Keratinocyte (primary cell): ENCODE measurements at regions not wholly inside any gene's neighbourhood (a gene's known extent, or its start where the extent isn't known, plus 50 kb on each side); places are given as distances from the start of the nearest gene placed in this dataset.

Experiments
- DNase-seq: peaks from one replicate; pipeline ENCODE4 v3.0.0-alpha.2; 2011; ENCODE audit warnings: low read depth, missing footprints, low spot score
- FAIRE-seq: peaks from 2 replicates; lab custom pipeline; 2011; peaks lifted over from hg19 to GRCh38; lab: Jason Lieb, UNC
- H2AFZ ChIP-seq: 2 replicates; pipeline ENCODE4 v1.6.0; 2012; ENCODE audit warnings: low read length, control low read depth, inconsistent platforms; ENCODE audit not compliant: control insufficient read depth
- H3K27ac ChIP-seq: 2 replicates; pipeline ENCODE4 v1.5.1; 2011; ENCODE audit warnings: low read length; ENCODE audit not compliant: control insufficient read depth, insufficient read depth
- H3K27me3 ChIP-seq: 3 replicates; pipeline ENCODE4 v1.6.0; 2011; ENCODE audit warnings: low read length; ENCODE audit not compliant: control insufficient read depth, insufficient read depth; ENCODE audit errors: extremely low read depth
- H3K36me3 ChIP-seq, 2 experiments: 2 replicates in 1 of 2; 3 replicates in 1 of 2; pipeline ENCODE4 v1.5.1; 2011; ENCODE audit warnings: low read length in 2 of 2, mild to moderate bottlenecking in 1 of 2; ENCODE audit not compliant: control insufficient read depth in 2 of 2, insufficient read depth in 2 of 2; ENCODE audit errors: extremely low read depth in 1 of 2
- H3K4me1 ChIP-seq: 3 replicates; pipeline ENCODE4 v1.5.1; 2011; ENCODE audit warnings: low read length; ENCODE audit not compliant: control insufficient read depth, insufficient read depth; ENCODE audit errors: extremely low read depth
- H3K4me2 ChIP-seq: 3 replicates; pipeline ENCODE4 v1.6.0; 2011; ENCODE audit warnings: low read depth, low read length; ENCODE audit not compliant: control insufficient read depth, insufficient read depth; ENCODE audit errors: extremely low read depth
- H3K4me3 ChIP-seq, 3 experiments: fragments of 200-600 bp in 1 of 3; sonication (generic) in 1 of 3; 2 replicates in 2 of 3; 3 replicates in 1 of 3; pipeline ENCODE4 v1.5.1; 2011 to 2016; ENCODE audit warnings: low read length in 3 of 3, mild to moderate bottlenecking in 3 of 3, control low read depth in 2 of 3, inconsistent platforms in 1 of 3, low read depth in 1 of 3, mixed read lengths in 1 of 3, mixed run types in 1 of 3, moderate library complexity in 1 of 3; ENCODE audit not compliant: control insufficient read depth in 2 of 3, insufficient read depth in 2 of 3; ENCODE audit errors: extremely low read depth in 1 of 3
- H3K79me2 ChIP-seq: 2 replicates; pipeline ENCODE4 v1.6.0; 2012; ENCODE audit warnings: low read length; ENCODE audit not compliant: control insufficient read depth, insufficient read depth
- H3K9ac ChIP-seq: 3 replicates; pipeline ENCODE4 v1.6.0; 2011; ENCODE audit warnings: low read length; ENCODE audit not compliant: control insufficient read depth, insufficient read depth; ENCODE audit errors: extremely low read depth
- H3K9me1 ChIP-seq: 3 replicates; pipeline ENCODE4 v1.6.0; 2011; ENCODE audit warnings: low read length; ENCODE audit not compliant: control insufficient read depth, insufficient read depth; ENCODE audit errors: extremely low read depth
- H3K9me3 ChIP-seq: 2 replicates; pipeline ENCODE4 v1.5.1; 2012; ENCODE audit warnings: low read depth, low read length; ENCODE audit not compliant: control insufficient read depth
- H4K20me1 ChIP-seq: 3 replicates; pipeline ENCODE4 v1.6.0; 2011; ENCODE audit warnings: low read length; ENCODE audit not compliant: control insufficient read depth, insufficient read depth; ENCODE audit errors: extremely low read depth
- CTCF ChIP-seq, 3 experiments: IDR thresholded peaks in 1 of 3; conservative IDR thresholded peaks in 1 of 3; optimal IDR thresholded peaks in 1 of 3; 2 replicates in 2 of 3; 3 replicates in 1 of 3; pipeline versions ENCODE3 to v1.5.1; 2011; ENCODE audit warnings: low read length in 3 of 3, mild to moderate bottlenecking in 3 of 3, moderate library complexity in 2 of 3, control low read depth in 1 of 3, inconsistent platforms in 1 of 3; ENCODE audit not compliant: insufficient read depth in 2 of 3; ENCODE audit errors: extremely low read depth in 1 of 3
- EZH2 ChIP-seq: IDR thresholded peaks from one replicate; pipeline ENCODE4 v1.6.1; 2012; ENCODE audit warnings: inconsistent platforms, mild to moderate bottlenecking, low read length, moderate library complexity
- dilution Hi-C: fragments of 300-500 bp; cut with MboI; formaldehyde crosslinking; loops from one replicate; pipeline ENCODE4 v1.7.0; 2020; ENCODE audit warnings: low sequenced_read_pairs; ENCODE audit not compliant: extremely low pct_ligation_motif_present

- no peaks in the 10 kb centered on the region for H4K20me1 ChIP-seq
- H3K9me3 ChIP-seq: no peaks in the 10 kb centered on the region
- H3K9me1 ChIP-seq: no peaks in the 10 kb centered on the region
- no peaks in the 10 kb centered on the region for H3K79me2 ChIP-seq
- no peak overlapping the region for H3K4me2 ChIP-seq
- H3K27ac ChIP-seq: no peak overlapping the region
- FAIRE-seq (no peak), DNase-seq (no peak)
- H3K4me3 ChIP-seq: no peak overlapping the region
- no peaks in the 10 kb centered on the region for H3K36me3 ChIP-seq
- no peaks in the 10 kb centered on the region for H3K27me3 ChIP-seq
- H3K4me1 ChIP-seq: no peaks in the 10 kb centered on the region
- no peak overlapping the region for H3K9ac ChIP-seq
- no peak overlapping the region for H2AFZ ChIP-seq
- TF ChIP-seq EZH2 (no peak), CTCF (optimal IDR thresholded peaks at IDR 0.05 in 1 of 3, IDR thresholded peaks at IDR 0.05 in 1 of 3, conservative IDR thresholded peaks at IDR 0.05 in 1 of 3; ENCODE audit: extremely low read depth in 1 of 3, insufficient read depth in 2 of 3, low read length in 3 of 3) (no peak)
- dilution Hi-C loops: no loop called here
These were observed 101.4 kb downstream of the GPAM start for GRCh38 chr10:112082120-112082519.

GRCh38 chr10:112083472-112083871, 100.1 kb downstream of the GPAM start:
- H3K4me1 ChIP-seq: no peaks in the 10 kb centered on the region
- no peak overlapping the region for H3K9ac ChIP-seq
- H3K36me3 ChIP-seq: no peaks in the 10 kb centered on the region
- no peaks in the 10 kb centered on the region for H3K27me3 ChIP-seq
- dilution Hi-C loops: no loop called here
- FAIRE-seq (no peak), DNase-seq (no peak)
- H3K4me3 ChIP-seq: no peak overlapping the region
- H3K4me2 ChIP-seq: no peak overlapping the region
- no peak overlapping the region for H2AFZ ChIP-seq
- H3K27ac ChIP-seq: no peak overlapping the region
- H4K20me1 ChIP-seq: no peaks in the 10 kb centered on the region
- H3K9me3 ChIP-seq: no peaks in the 10 kb centered on the region
- TF ChIP-seq EZH2: no peak
- no peak for TF ChIP-seq CTCF (optimal IDR thresholded peaks at IDR 0.05 in 1 of 3, IDR thresholded peaks at IDR 0.05 in 1 of 3, conservative IDR thresholded peaks at IDR 0.05 in 1 of 3; ENCODE audit: extremely low read depth in 1 of 3, insufficient read depth in 2 of 3, low read length in 3 of 3)
- no peaks in the 10 kb centered on the region for H3K9me1 ChIP-seq
- no peaks in the 10 kb centered on the region for H3K79me2 ChIP-seq
